ENCODE measurements at regions not wholly inside any gene's neighbourhood (a gene's known extent, or its start where the extent isn't known, plus 50 kb on each side); places are given as distances from the start of the nearest gene placed in this dataset.

- FAIRE-seq = no peak
These were observed 127.8 kb downstream of the NTMT2 start for GRCh38 chr1:170273291-170274130.

- FAIRE-seq = no peak
These were observed 128.4 kb downstream of the NTMT2 start for GRCh38 chr1:170274131-170274501.

GRCh38 chr1:170277985-170278384, 132.2 kb downstream of the NTMT2 start:
- no peak for FAIRE-seq

GRCh38 chr1:170284016-170284415, 138.3 kb downstream of the NTMT2 start:
- FAIRE-seq = no peak

- no peak for FAIRE-seq
These were observed 138.8 kb downstream of the NTMT2 start for GRCh38 chr1:170284512-170284911.

GRCh38 chr1:170284951-170285350, 139.2 kb downstream of the NTMT2 start:
- no peak for FAIRE-seq

- no peak for FAIRE-seq
These were observed 142.4 kb downstream of the NTMT2 start for GRCh38 chr1:170288155-170288554.

GRCh38 chr1:170290276-170290675, 144.5 kb downstream of the NTMT2 start:
- no peak for FAIRE-seq

GRCh38 chr1:170290991-170291390, 145.2 kb downstream of the NTMT2 start:
- no peak for FAIRE-seq

- no peak for FAIRE-seq
These were observed 145.8 kb downstream of the NTMT2 start for GRCh38 chr1:170291516-170291915.

- no peak for FAIRE-seq
These were observed 150.5 kb downstream of the NTMT2 start for GRCh38 chr1:170296211-170296610.

- FAIRE-seq = no peak
These were observed 150.9 kb downstream of the NTMT2 start for GRCh38 chr1:170296642-170297041.

- no peak for FAIRE-seq
These were observed 155.8 kb downstream of the NTMT2 start for GRCh38 chr1:170301596-170301995.

GRCh38 chr1:170303034-170303433, 157.3 kb downstream of the NTMT2 start:
- FAIRE-seq = no peak

GRCh38 chr1:170305777-170306512, 160.2 kb downstream of the NTMT2 start:
- FAIRE-seq = no peak

GRCh38 chr1:170306513-170306910, 160.8 kb downstream of the NTMT2 start:
- no peak for FAIRE-seq

- no peak for FAIRE-seq
These were observed 161.2 kb downstream of the NTMT2 start for GRCh38 chr1:170306948-170307347.

- FAIRE-seq = no peak
These were observed 161.7 kb downstream of the NTMT2 start for GRCh38 chr1:170307426-170307825.

- FAIRE-seq = no peak
These were observed 163.7 kb downstream of the NTMT2 start for GRCh38 chr1:170309389-170310013.

- FAIRE-seq = no peak
These were observed 164.3 kb downstream of the NTMT2 start for GRCh38 chr1:170310014-170310405.

- no peak for FAIRE-seq
These were observed 165.2 kb downstream of the NTMT2 start for GRCh38 chr1:170310951-170311350.

GRCh38 chr1:170313306-170313705, 167.5 kb downstream of the NTMT2 start:
- FAIRE-seq = no peak

- FAIRE-seq = no peak
These were observed 170.5 kb downstream of the NTMT2 start for GRCh38 chr1:170316270-170316669.

- FAIRE-seq = no peak
These were observed 172.4 kb downstream of the NTMT2 start for GRCh38 chr1:170318141-170318540.
